HCT116 (cell line): ENCODE measurements at regions not wholly inside any gene's neighbourhood (a gene's known extent, or its start where the extent isn't known, plus 50 kb on each side); places are given as distances from the start of the nearest gene placed in this dataset.

Experiments
- CEBPB ChIP-seq: IDR thresholded peaks from 2 replicates; pipeline ENCODE4 v1.6.1; 2012; ENCODE audit warnings: low read depth
- CTCF ChIP-seq, 3 experiments: fragments of 200-600 bp in 1 of 3; sonication (generic) in 1 of 3; IDR thresholded peaks in 2 of 3; conservative IDR thresholded peaks in 1 of 3; 2 replicates each; pipeline ENCODE4 v1.5.1; 2012 to 2017; ENCODE audit warnings: low read depth in 2 of 3, low read length in 2 of 3, antibody characterized with exemption in 1 of 3, borderline replicate concordance in 1 of 3, control low read depth in 1 of 3, mild to moderate bottlenecking in 1 of 3, mixed read lengths in 1 of 3, mixed run types in 1 of 3, moderate library complexity in 1 of 3; ENCODE audit not compliant: insufficient read depth in 1 of 3
- POLR2A ChIP-seq: IDR thresholded peaks from 2 replicates; pipeline ENCODE4 v1.7.0; 2011; ENCODE audit warnings: borderline replicate concordance; ENCODE audit not compliant: insufficient read depth, insufficient read length; ENCODE audit errors: extremely low read depth
- POLR2AphosphoS5 ChIP-seq: IDR thresholded peaks from 2 replicates; pipeline ENCODE4 v1.6.1; 2011; ENCODE audit warnings: mild to moderate bottlenecking, low read depth, low read length, moderate library complexity
- ZBTB33 ChIP-seq: IDR thresholded peaks from 2 replicates; pipeline ENCODE4 v1.6.1; 2011; ENCODE audit warnings: mild to moderate bottlenecking, low read length, moderate library complexity; ENCODE audit not compliant: insufficient replicate concordance; ENCODE audit errors: extremely low read depth

GRCh38 chr1:47514229-47514628 lies 76.4 kb downstream of the FOXD2 start:
- TF ChIP-seq CTCF (IDR thresholded peaks at IDR 0.05 in 2 of 3, conservative IDR thresholded peaks at IDR 0.05 in 1 of 3; ENCODE audit: borderline replicate concordance in 1 of 3, insufficient read depth in 1 of 3, low read depth in 2 of 3, low read length in 2 of 3) (no peak), POLR2AphosphoS5 (no peak), ZBTB33 (no peak), CEBPB (no peak), POLR2A (no peak)
